Liver (tissue), 8 donors: ENCODE measurements at regions not wholly inside any gene's neighbourhood (a gene's known extent, or its start where the extent isn't known, plus 50 kb on each side); places are given as distances from the start of the nearest gene placed in this dataset.

Experiments used
- DNase-seq: peaks from one replicate; pipeline ENCODE4 v3.0.0-alpha.2; 2017; ENCODE audit warnings: low spot score
- H3K27ac ChIP-seq, 2 donors: one replicate each; pipeline ENCODE4 v1.7.0; 2013; ENCODE audit warnings: inconsistent platforms in 2 of 2, low read length in 2 of 2, control low read depth in 1 of 2, low read depth in 1 of 2, mild to moderate bottlenecking in 1 of 2
- H3K27me3 ChIP-seq, 4 donors: one replicate each; pipeline versions ENCODE4 v1.6.1 to v1.7.0; 2013; ENCODE audit warnings: low read length in 3 of 4, inconsistent platforms in 1 of 4, mild to moderate bottlenecking in 1 of 4, moderate library complexity in 1 of 4; ENCODE audit not compliant: control insufficient read depth in 4 of 4, insufficient read depth in 4 of 4
- H3K36me3 ChIP-seq, 4 donors: one replicate each; pipeline versions ENCODE4 v1.6.1 to v1.7.0; 2013; ENCODE audit warnings: low read length in 3 of 4, mild to moderate bottlenecking in 3 of 4, low read depth in 1 of 4, moderate library complexity in 1 of 4; ENCODE audit not compliant: control insufficient read depth in 4 of 4, insufficient read depth in 3 of 4
- H3K4me1 ChIP-seq, 4 donors: one replicate each; pipeline versions ENCODE4 v1.6.1 to v1.7.0; 2013; ENCODE audit warnings: low read length in 3 of 4, mild to moderate bottlenecking in 3 of 4, moderate library complexity in 1 of 4; ENCODE audit not compliant: control insufficient read depth in 4 of 4, insufficient read depth in 4 of 4
- H3K4me3 ChIP-seq, 3 donors: one replicate each; pipeline versions ENCODE4 v1.6.1 to v1.7.0; 2013; ENCODE audit warnings: low read length in 3 of 3, control low read depth in 1 of 3, low read depth in 1 of 3, mild to moderate bottlenecking in 1 of 3
- H3K9ac ChIP-seq, 2 donors: one replicate each; pipeline ENCODE4 v1.7.0; 2013; ENCODE audit warnings: low read length in 2 of 2, mild to moderate bottlenecking in 2 of 2, moderate library complexity in 2 of 2, control low read depth in 1 of 2, low read depth in 1 of 2
- H3K9me3 ChIP-seq, 4 donors: one replicate each; pipeline versions ENCODE4 v1.6.1 to v1.7.0; 2013; ENCODE audit warnings: low read length in 3 of 4; ENCODE audit not compliant: control insufficient read depth in 4 of 4
- EGR1 ChIP-seq, 2 donors: IDR thresholded peaks; 2 replicates each; pipeline ENCODE4 v1.6.1; 2016 to 2018; ENCODE audit warnings: antibody characterized with exemption in 2 of 2, low read depth in 2 of 2
- FOXA1 ChIP-seq: IDR thresholded peaks from 2 replicates; pipeline ENCODE4 v1.6.1; 2016; ENCODE audit warnings: antibody characterized with exemption
- FOXA2 ChIP-seq: IDR thresholded peaks from 2 replicates; pipeline ENCODE4 v1.6.1; 2016; ENCODE audit warnings: antibody characterized with exemption
- GABPA ChIP-seq, 2 donors: IDR thresholded peaks in 1 of 2; conservative IDR thresholded peaks in 1 of 2; 2 replicates each; pipeline ENCODE4 v1.6.1; 2016; ENCODE audit warnings: antibody characterized with exemption in 2 of 2, mild to moderate bottlenecking in 1 of 2, moderate library complexity in 1 of 2
- HNF4A ChIP-seq, 2 donors: conservative IDR thresholded peaks; 2 replicates each; pipeline ENCODE4 v1.6.1; 2016; ENCODE audit warnings: antibody characterized with exemption in 2 of 2, mild to moderate bottlenecking in 2 of 2
- HNF4G ChIP-seq: IDR thresholded peaks from 2 replicates; pipeline ENCODE4 v1.6.1; 2016; ENCODE audit warnings: antibody characterized with exemption
- JUND ChIP-seq, 2 donors: IDR thresholded peaks; 2 replicates each; pipeline ENCODE4 v1.6.1; 2016; ENCODE audit warnings: antibody characterized with exemption in 2 of 2
- NR2F2 ChIP-seq: IDR thresholded peaks from 2 replicates; pipeline ENCODE4 v1.6.1; 2016; ENCODE audit warnings: antibody characterized with exemption
- RAD21 ChIP-seq, 2 donors: IDR thresholded peaks; 2 replicates each; pipeline ENCODE4 v1.6.1; 2016; ENCODE audit warnings: antibody characterized with exemption in 2 of 2, mild to moderate bottlenecking in 2 of 2
- RXRA ChIP-seq, 2 donors: IDR thresholded peaks; 2 replicates each; pipeline ENCODE4 v1.6.1; 2017 to 2018; ENCODE audit warnings: antibody characterized with exemption in 2 of 2, mild to moderate bottlenecking in 1 of 2
- SP1 ChIP-seq: IDR thresholded peaks from 2 replicates; pipeline ENCODE4 v1.6.1; 2018; ENCODE audit warnings: antibody characterized with exemption, mild to moderate bottlenecking
- TAF1 ChIP-seq: conservative IDR thresholded peaks from 2 replicates; pipeline ENCODE4 v1.6.1; 2016; ENCODE audit warnings: antibody characterized with exemption, mild to moderate bottlenecking
- YY1 ChIP-seq: IDR thresholded peaks from 2 replicates; pipeline ENCODE4 v1.6.1; 2016; ENCODE audit warnings: antibody characterized with exemption, mild to moderate bottlenecking
- WGBS: extraction: QIAGEN DNeasy Blood & Tissue Kit; methylation state at CpG from one replicate; pipeline ENCODE4 v1.1.7; 2013; 5-methylcytosine and 5-hydroxymethylcytosine counted together
- TF ChIP-seq, protein P1 (sequence below): IDR thresholded peaks from 2 replicates; pipeline ENCODE4 v1.6.1; 2016; ENCODE audit warnings: antibody characterized with exemption, mild to moderate bottlenecking
- TF ChIP-seq, protein P2 (sequence below): fragments of 150-350 bp; IDR thresholded peaks from 2 replicates; pipeline ENCODE4 v1.5.1; 2017; ENCODE audit warnings: improper control_type of control experiment, low read depth, low read length; ENCODE audit not compliant: missing input control
- TF ChIP-seq, protein P3 (sequence below): IDR thresholded peaks from 2 replicates; pipeline ENCODE4 v1.6.1; 2016; ENCODE audit warnings: antibody characterized with exemption
- TF ChIP-seq, protein P4 (sequence below): IDR thresholded peaks from 2 replicates; pipeline ENCODE4 v1.6.1; 2016; ENCODE audit warnings: antibody characterized with exemption
- TF ChIP-seq, protein P5 (sequence below): IDR thresholded peaks from 2 replicates; pipeline ENCODE4 v1.6.1; 2016; ENCODE audit warnings: antibody characterized with exemption
- donor health status: healthy.
- donor health status: healthy.
- donor health status: healthy.
- donor health status: healthy.
- donor health status: healthy.

DNA sequence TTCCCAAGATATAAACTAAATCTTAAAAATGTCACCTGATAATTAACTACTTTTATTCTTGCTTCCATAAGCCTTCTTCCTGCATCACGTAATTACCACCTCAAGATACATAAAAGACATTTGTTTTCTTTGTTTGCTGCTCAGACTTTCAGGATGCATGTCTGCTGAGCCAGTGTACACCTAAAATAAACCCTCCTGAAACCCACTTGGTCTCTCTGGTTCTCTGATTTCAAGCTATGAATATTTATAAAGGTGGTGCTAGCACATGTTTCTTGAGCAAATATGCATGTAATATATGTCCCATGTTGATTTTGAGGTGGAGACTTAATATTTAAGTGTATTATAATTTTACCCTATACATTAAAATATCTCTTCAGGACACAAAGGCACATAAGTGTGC lies 1627.7 kb upstream of the CDH9 start:
- peaks cover 0 to 4% (median 0%) of the 10 kb centered on the region in 4 donors for H3K9me3 ChIP-seq
- no peak overlapping the region for H3K27ac ChIP-seq
- WGBS = 50% methylated on average over 1 of the region's 1 CpG

DNA sequence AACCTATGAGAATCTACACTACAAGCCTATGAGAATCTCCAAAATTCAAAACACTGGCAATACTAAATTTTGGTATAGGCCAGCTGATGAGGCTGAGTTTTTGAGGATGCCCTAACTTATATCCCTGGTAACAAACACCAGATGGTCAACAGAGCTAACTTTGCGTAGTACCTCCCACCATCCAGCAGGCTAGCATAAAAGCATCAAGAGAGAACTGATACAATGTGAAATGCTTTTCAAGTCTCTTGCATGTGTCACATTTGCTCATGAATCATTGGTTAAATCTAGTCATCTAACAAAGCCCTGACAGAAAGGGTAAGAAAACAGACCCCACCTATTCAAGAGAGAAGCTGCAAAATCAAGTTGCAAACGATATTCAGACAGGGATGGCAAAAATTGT lies 1609.7 kb upstream of the CDH9 start:
- DNase-seq = no peak
- WGBS = 70% methylated on average over 2 of the region's 2 CpGs
- no peaks in the 10 kb centered on the region for H3K9me3 ChIP-seq
- H3K27me3 ChIP-seq = no peaks in the 10 kb centered on the region
- no peak overlapping the region for H3K27ac ChIP-seq
- TF ChIP-seq GABPA (IDR thresholded peaks at IDR 0.05 in 1 of 2, conservative IDR thresholded peaks at IDR 0.05 in 1 of 2) (no peak), EGR1 (IDR thresholded peaks at IDR 0.05; ENCODE audit: low read depth in 2 of 2) (no peak), FOXA2 (no peak), YY1 (no peak), RAD21 (IDR thresholded peaks at IDR 0.05) (no peak), JUND (IDR thresholded peaks at IDR 0.05) (no peak), HNF4G (no peak), RXRA (IDR thresholded peaks at IDR 0.05) (no peak), FOXA1 (no peak), NR2F2 (no peak), SP1 (no peak), TAF1 (no peak), HNF4A (conservative IDR thresholded peaks at IDR 0.05) (no peak)
- TF ChIP-seq, protein P1, sequence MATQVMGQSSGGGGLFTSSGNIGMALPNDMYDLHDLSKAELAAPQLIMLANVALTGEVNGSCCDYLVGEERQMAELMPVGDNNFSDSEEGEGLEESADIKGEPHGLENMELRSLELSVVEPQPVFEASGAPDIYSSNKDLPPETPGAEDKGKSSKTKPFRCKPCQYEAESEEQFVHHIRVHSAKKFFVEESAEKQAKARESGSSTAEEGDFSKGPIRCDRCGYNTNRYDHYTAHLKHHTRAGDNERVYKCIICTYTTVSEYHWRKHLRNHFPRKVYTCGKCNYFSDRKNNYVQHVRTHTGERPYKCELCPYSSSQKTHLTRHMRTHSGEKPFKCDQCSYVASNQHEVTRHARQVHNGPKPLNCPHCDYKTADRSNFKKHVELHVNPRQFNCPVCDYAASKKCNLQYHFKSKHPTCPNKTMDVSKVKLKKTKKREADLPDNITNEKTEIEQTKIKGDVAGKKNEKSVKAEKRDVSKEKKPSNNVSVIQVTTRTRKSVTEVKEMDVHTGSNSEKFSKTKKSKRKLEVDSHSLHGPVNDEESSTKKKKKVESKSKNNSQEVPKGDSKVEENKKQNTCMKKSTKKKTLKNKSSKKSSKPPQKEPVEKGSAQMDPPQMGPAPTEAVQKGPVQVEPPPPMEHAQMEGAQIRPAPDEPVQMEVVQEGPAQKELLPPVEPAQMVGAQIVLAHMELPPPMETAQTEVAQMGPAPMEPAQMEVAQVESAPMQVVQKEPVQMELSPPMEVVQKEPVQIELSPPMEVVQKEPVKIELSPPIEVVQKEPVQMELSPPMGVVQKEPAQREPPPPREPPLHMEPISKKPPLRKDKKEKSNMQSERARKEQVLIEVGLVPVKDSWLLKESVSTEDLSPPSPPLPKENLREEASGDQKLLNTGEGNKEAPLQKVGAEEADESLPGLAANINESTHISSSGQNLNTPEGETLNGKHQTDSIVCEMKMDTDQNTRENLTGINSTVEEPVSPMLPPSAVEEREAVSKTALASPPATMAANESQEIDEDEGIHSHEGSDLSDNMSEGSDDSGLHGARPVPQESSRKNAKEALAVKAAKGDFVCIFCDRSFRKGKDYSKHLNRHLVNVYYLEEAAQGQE = no peak
- TF ChIP-seq, protein P2, sequence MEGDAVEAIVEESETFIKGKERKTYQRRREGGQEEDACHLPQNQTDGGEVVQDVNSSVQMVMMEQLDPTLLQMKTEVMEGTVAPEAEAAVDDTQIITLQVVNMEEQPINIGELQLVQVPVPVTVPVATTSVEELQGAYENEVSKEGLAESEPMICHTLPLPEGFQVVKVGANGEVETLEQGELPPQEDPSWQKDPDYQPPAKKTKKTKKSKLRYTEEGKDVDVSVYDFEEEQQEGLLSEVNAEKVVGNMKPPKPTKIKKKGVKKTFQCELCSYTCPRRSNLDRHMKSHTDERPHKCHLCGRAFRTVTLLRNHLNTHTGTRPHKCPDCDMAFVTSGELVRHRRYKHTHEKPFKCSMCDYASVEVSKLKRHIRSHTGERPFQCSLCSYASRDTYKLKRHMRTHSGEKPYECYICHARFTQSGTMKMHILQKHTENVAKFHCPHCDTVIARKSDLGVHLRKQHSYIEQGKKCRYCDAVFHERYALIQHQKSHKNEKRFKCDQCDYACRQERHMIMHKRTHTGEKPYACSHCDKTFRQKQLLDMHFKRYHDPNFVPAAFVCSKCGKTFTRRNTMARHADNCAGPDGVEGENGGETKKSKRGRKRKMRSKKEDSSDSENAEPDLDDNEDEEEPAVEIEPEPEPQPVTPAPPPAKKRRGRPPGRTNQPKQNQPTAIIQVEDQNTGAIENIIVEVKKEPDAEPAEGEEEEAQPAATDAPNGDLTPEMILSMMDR = no peak
- TF ChIP-seq, protein P3, sequence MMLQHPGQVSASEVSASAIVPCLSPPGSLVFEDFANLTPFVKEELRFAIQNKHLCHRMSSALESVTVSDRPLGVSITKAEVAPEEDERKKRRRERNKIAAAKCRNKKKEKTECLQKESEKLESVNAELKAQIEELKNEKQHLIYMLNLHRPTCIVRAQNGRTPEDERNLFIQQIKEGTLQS = no peak
- TF ChIP-seq, protein P4, sequence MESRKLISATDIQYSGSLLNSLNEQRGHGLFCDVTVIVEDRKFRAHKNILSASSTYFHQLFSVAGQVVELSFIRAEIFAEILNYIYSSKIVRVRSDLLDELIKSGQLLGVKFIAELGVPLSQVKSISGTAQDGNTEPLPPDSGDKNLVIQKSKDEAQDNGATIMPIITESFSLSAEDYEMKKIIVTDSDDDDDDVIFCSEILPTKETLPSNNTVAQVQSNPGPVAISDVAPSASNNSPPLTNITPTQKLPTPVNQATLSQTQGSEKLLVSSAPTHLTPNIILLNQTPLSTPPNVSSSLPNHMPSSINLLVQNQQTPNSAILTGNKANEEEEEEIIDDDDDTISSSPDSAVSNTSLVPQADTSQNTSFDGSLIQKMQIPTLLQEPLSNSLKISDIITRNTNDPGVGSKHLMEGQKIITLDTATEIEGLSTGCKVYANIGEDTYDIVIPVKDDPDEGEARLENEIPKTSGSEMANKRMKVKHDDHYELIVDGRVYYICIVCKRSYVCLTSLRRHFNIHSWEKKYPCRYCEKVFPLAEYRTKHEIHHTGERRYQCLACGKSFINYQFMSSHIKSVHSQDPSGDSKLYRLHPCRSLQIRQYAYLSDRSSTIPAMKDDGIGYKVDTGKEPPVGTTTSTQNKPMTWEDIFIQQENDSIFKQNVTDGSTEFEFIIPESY = no peak
- TF ChIP-seq, protein P5, sequence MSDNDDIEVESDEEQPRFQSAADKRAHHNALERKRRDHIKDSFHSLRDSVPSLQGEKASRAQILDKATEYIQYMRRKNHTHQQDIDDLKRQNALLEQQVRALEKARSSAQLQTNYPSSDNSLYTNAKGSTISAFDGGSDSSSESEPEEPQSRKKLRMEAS = no peak
- H3K4me1 ChIP-seq = no peaks in the 10 kb centered on the region
- no peak overlapping the region for H3K4me3 ChIP-seq
- H3K36me3 ChIP-seq = no peaks in the 10 kb centered on the region
- H3K9ac ChIP-seq = no peak overlapping the region

More for the DNA sequence above, 1627.7 kb upstream of the CDH9 start:
- Histone ChIP-seq H3K4me1 (no peaks in the 10 kb centered on the region), H3K36me3 (no peaks in the 10 kb centered on the region), H3K4me3 (no peak overlapping the region), H3K9ac (no peak overlapping the region), H3K27me3 (no peaks in the 10 kb centered on the region)
- no peak for TF ChIP-seq JUND (IDR thresholded peaks at IDR 0.05)
- TF ChIP-seq, protein P5 = no peak
- DNase-seq = no peak
